Esophagus squamous epithelium (tissue), 5 donors: ENCODE measurements at regions not wholly inside any gene's neighbourhood (a gene's known extent, or its start where the extent isn't known, plus 50 kb on each side); places are given as distances from the start of the nearest gene placed in this dataset.
"Not testable (repeated sequence)": the region's sequence is repeated elsewhere in the genome, so short reads cannot be mapped to it uniquely, and the experiment has no call there.

ENCODE experiments used
- DNase-seq: peaks from one replicate; lab custom pipeline; 2025; lab: John Stamatoyannopoulos, UW
- H3K27ac ChIP-seq, 4 donors: fragments of 200-600 bp; sonication (generic); one replicate each; pipeline ENCODE4 v1.5.1; 2016 to 2019; ENCODE audit warnings: mild to moderate bottlenecking in 1 of 4
- H3K27me3 ChIP-seq, 4 donors: fragments of 200-600 bp; sonication (generic); 1 replicate in 3 of 4; 2 replicates in 1 of 4; pipeline versions ENCODE4 v1.5.1 to v1.6.0; 2017 to 2021; ENCODE audit warnings: antibody characterized with exemption in 1 of 4
- H3K36me3 ChIP-seq, 3 donors: fragments of 200-600 bp; sonication (generic); one replicate each; pipeline ENCODE4 v1.5.1; 2016 to 2019
- H3K4me1 ChIP-seq, 3 donors: fragments of 200-600 bp; sonication (generic); one replicate each; pipeline ENCODE4 v1.5.1; 2017 to 2019
- H3K4me3 ChIP-seq, 4 donors: fragments of 200-600 bp; sonication (generic); 1 replicate in 3 of 4; 2 replicates in 1 of 4; pipeline ENCODE4 v1.5.1; 2016 to 2019; ENCODE audit warnings: mild to moderate bottlenecking in 2 of 4, moderate library complexity in 1 of 4
- H3K9me3 ChIP-seq, 3 donors: fragments of 200-600 bp; sonication (generic); one replicate each; pipeline ENCODE4 v1.5.1; 2016 to 2019
- POLR2A ChIP-seq, 4 donors: fragments of 450-650 bp; IDR thresholded peaks; one replicate each; pipeline ENCODE4 v1.6.1; 2017; ENCODE audit warnings: antibody characterized with exemption in 4 of 4, mild to moderate bottlenecking in 4 of 4, moderate library complexity in 3 of 4
- WGBS, 2 donors: methylation state at CpG; one replicate each; pipeline ENCODE4 v1.1.5; 2018; 5-methylcytosine and 5-hydroxymethylcytosine counted together
- intact Hi-C: fragments of 100-400 bp; cut with DNase I; formaldehyde crosslinking; loops from one replicate; pipeline ENCODE4 v1.15.0; 2022
- TF ChIP-seq, protein P1 (sequence below), 6 experiments: fragments of 450-650 bp in 4 of 6; fragments of 200-600 bp in 2 of 6; sonication (generic) in 2 of 6; IDR thresholded peaks; one replicate each; pipeline ENCODE4 v1.5.1; 2016 to 2019; ENCODE audit warnings: antibody characterized with exemption in 6 of 6, mild to moderate bottlenecking in 4 of 6, moderate library complexity in 4 of 6
- donor health status: DM: yes; HTN: yes; CAD: no.

DNA sequence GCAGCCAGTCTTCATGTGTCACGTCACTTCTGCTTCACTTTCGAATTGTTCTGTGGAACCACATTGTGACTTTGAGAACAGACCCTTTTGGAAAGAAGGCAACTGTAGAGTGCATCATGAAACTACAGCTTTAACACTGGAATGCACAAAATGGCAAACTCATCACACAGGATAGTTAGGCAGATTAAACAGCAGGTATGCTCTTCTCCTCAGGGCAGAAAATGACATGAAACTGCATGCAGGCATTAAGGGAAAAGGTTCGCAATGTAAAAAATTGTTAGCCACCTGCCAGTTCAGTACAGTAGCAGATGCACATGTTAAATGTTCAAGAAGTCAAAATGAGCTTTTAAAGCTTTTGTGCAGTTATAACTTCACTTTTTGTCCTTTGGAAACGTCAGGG is 864.6 kb upstream of the IGFBP7 start:
- no peak overlapping the region for H3K4me3 ChIP-seq
- no peaks in the 10 kb centered on the region for H3K27me3 ChIP-seq
- intact Hi-C loops = no loop called here
- H3K27ac ChIP-seq = no peak overlapping the region
- WGBS, 2 donors = 54 to 81% methylated on average over 4 of the region's 4 CpGs
- H3K4me1 ChIP-seq = no peaks in the 10 kb centered on the region
- H3K36me3 ChIP-seq = no peaks in the 10 kb centered on the region
- DNase-seq = no peak
- H3K9me3 ChIP-seq = no peaks in the 10 kb centered on the region
- TF ChIP-seq POLR2A (IDR thresholded peaks at IDR 0.05) = no peak
- TF ChIP-seq, protein P1, sequence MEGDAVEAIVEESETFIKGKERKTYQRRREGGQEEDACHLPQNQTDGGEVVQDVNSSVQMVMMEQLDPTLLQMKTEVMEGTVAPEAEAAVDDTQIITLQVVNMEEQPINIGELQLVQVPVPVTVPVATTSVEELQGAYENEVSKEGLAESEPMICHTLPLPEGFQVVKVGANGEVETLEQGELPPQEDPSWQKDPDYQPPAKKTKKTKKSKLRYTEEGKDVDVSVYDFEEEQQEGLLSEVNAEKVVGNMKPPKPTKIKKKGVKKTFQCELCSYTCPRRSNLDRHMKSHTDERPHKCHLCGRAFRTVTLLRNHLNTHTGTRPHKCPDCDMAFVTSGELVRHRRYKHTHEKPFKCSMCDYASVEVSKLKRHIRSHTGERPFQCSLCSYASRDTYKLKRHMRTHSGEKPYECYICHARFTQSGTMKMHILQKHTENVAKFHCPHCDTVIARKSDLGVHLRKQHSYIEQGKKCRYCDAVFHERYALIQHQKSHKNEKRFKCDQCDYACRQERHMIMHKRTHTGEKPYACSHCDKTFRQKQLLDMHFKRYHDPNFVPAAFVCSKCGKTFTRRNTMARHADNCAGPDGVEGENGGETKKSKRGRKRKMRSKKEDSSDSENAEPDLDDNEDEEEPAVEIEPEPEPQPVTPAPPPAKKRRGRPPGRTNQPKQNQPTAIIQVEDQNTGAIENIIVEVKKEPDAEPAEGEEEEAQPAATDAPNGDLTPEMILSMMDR (IDR thresholded peaks at IDR 0.05) = no peak

DNA sequence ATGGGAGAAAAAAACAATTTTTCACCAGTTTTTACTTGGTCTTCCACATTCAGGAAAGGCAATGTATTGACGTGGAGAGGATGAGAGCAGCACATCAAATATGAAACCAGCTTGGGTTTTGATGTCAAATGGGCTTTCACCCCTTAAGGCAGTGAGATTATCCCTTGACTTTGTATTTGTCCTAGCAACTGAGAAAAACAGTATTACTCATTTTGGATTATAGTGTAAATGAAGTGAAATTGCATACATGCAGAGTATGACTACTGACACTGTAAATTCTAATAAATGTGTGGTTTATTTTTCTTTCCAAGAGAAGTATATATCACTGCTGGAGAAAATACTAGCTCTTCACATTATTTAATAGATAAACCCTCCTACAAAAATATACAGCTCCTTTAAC is 863.6 kb upstream of the IGFBP7 start:
- H3K4me1 ChIP-seq = no peaks in the 10 kb centered on the region
- H3K27me3 ChIP-seq = no peaks in the 10 kb centered on the region
- WGBS, 2 donors = 31 to 32% methylated on average over 1 of the region's 1 CpG
- intact Hi-C loops = no loop called here
- no peak for DNase-seq
- no peak overlapping the region for H3K27ac ChIP-seq
- TF ChIP-seq POLR2A (IDR thresholded peaks at IDR 0.05) = no peak
- TF ChIP-seq, protein P1 (IDR thresholded peaks at IDR 0.05) = no peak
- no peak overlapping the region for H3K4me3 ChIP-seq
- no peaks in the 10 kb centered on the region for H3K9me3 ChIP-seq
- no peaks in the 10 kb centered on the region for H3K36me3 ChIP-seq

DNA sequence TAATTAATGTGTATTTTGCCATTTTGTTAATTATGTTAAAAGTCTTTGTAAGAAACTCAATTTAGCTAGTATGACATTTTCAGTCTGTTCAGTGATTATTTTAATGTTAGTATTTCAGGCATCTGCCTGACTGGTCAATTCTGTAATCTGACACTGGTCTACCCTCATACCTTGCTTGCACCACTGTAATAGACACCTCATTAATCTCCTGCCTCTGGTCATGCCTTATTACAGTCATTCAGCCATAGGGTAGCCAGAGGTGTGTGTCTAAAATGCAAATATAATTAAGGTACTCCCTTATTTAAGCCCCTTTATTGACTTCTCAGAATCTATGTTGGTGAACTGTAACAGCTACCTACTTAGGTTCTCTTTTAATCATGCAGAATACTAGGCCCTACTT is 861.1 kb upstream of the IGFBP7 start:
- DNase-seq = no peak
- peaks cover 0 to 14% (median 0%) of the 10 kb centered on the region in 3 donors for H3K9me3 ChIP-seq
- no peak overlapping the region for H3K27ac ChIP-seq
- intact Hi-C loops = no loop called here
- no peaks in the 10 kb centered on the region for H3K27me3 ChIP-seq
- no peaks in the 10 kb centered on the region for H3K36me3 ChIP-seq
- no peak overlapping the region for H3K4me3 ChIP-seq
- no peaks in the 10 kb centered on the region for H3K4me1 ChIP-seq
- TF ChIP-seq, protein P1 (IDR thresholded peaks at IDR 0.05) = no peak
- no peak for TF ChIP-seq POLR2A (IDR thresholded peaks at IDR 0.05)

GRCh38 chr4:57966987-57967760 is 857.0 kb upstream of the IGFBP7 start:
- Histone ChIP-seq H3K4me1 (no peaks in the 10 kb centered on the region), H3K4me3 (no peak overlapping the region), H3K9me3 (peaks cover 0 to 18% (median 0%) of the 10 kb centered on the region in 3 donors), H3K27me3 (no peaks in the 10 kb centered on the region), H3K27ac (no peak overlapping the region), H3K36me3 (no peaks in the 10 kb centered on the region)
- WGBS, 2 donors = 68 to 89% methylated on average over 5 of the region's 23 CpGs
- DNase-seq = no peak
- TF ChIP-seq, protein P1 (IDR thresholded peaks at IDR 0.05) = no peak
- no peak for TF ChIP-seq POLR2A (IDR thresholded peaks at IDR 0.05)
- intact Hi-C loops = no loop called here

DNA sequence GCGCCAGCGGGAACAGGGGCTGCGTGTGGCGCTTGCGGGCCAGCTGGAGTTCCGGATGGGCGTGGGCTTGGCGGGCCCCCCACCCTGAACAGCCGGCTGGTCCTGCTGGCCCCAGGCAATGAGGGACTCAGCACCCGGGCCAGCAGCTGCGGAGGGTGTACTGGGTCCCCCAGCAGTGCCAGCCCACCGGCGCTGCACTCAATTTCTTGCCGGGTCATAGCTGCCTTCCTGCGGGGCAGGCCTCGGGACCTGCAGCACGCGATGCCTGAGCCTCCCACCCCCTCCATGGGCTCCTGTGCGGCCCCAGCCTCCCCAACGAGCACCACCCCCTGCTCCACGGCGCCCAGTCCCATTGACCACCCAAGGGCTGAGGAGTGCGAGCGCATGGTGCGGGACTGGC is 855.2 kb upstream of the IGFBP7 start:
- DNase-seq, H3K36me3 ChIP-seq, intact Hi-C loops, H3K27ac ChIP-seq, H3K27me3 ChIP-seq, H3K4me1 ChIP-seq, H3K4me3 ChIP-seq: not testable (repeated sequence)
- WGBS, 2 donors = 100% methylated on average over 3 of the region's 25 CpGs; no CpG with 5 or more reads in 1 of the 2 donors
- peaks cover 0 to 18% (median 0%) of the 10 kb centered on the region in 3 donors for H3K9me3 ChIP-seq
